SHP77 (cell line): ENCODE measurements at regions not wholly inside any gene's neighbourhood (a gene's known extent, or its start where the extent isn't known, plus 50 kb on each side); places are given as distances from the start of the nearest gene placed in this dataset.

Experiments used
- DNase-seq, 2 experiments: peaks; one replicate each; lab custom pipeline; 2025; lab: John Stamatoyannopoulos, UW

- DNase-seq: no peak
Measured at GRCh38 chr4:161008527-161008926, 1155.3 kb downstream of the FSTL5 start.

- DNase-seq: no peak
Measured at GRCh38 chr4:161010227-161010626, 1153.6 kb downstream of the FSTL5 start.
